Keratinocyte (primary cell): ENCODE measurements at regions not wholly inside any gene's neighbourhood (a gene's known extent, or its start where the extent isn't known, plus 50 kb on each side); places are given as distances from the start of the nearest gene placed in this dataset.

Source experiments
- DNase-seq: peaks from one replicate; pipeline ENCODE4 v3.0.0-alpha.2; 2011; ENCODE audit warnings: low read depth, missing footprints, low spot score
- FAIRE-seq: peaks from 2 replicates; lab custom pipeline; 2011; peaks lifted over from hg19 to GRCh38; lab: Jason Lieb, UNC
- H2AFZ ChIP-seq: 2 replicates; pipeline ENCODE4 v1.6.0; 2012; ENCODE audit warnings: low read length, control low read depth, inconsistent platforms; ENCODE audit not compliant: control insufficient read depth
- H3K27ac ChIP-seq: 2 replicates; pipeline ENCODE4 v1.5.1; 2011; ENCODE audit warnings: low read length; ENCODE audit not compliant: control insufficient read depth, insufficient read depth
- H3K27me3 ChIP-seq: 3 replicates; pipeline ENCODE4 v1.6.0; 2011; ENCODE audit warnings: low read length; ENCODE audit not compliant: control insufficient read depth, insufficient read depth; ENCODE audit errors: extremely low read depth
- H3K36me3 ChIP-seq, 2 experiments: 2 replicates in 1 of 2; 3 replicates in 1 of 2; pipeline ENCODE4 v1.5.1; 2011; ENCODE audit warnings: low read length in 2 of 2, mild to moderate bottlenecking in 1 of 2; ENCODE audit not compliant: control insufficient read depth in 2 of 2, insufficient read depth in 2 of 2; ENCODE audit errors: extremely low read depth in 1 of 2
- H3K4me1 ChIP-seq: 3 replicates; pipeline ENCODE4 v1.5.1; 2011; ENCODE audit warnings: low read length; ENCODE audit not compliant: control insufficient read depth, insufficient read depth; ENCODE audit errors: extremely low read depth
- H3K4me2 ChIP-seq: 3 replicates; pipeline ENCODE4 v1.6.0; 2011; ENCODE audit warnings: low read depth, low read length; ENCODE audit not compliant: control insufficient read depth, insufficient read depth; ENCODE audit errors: extremely low read depth
- H3K4me3 ChIP-seq, 3 experiments: fragments of 200-600 bp in 1 of 3; sonication (generic) in 1 of 3; 2 replicates in 2 of 3; 3 replicates in 1 of 3; pipeline ENCODE4 v1.5.1; 2011 to 2016; ENCODE audit warnings: low read length in 3 of 3, mild to moderate bottlenecking in 3 of 3, control low read depth in 2 of 3, inconsistent platforms in 1 of 3, low read depth in 1 of 3, mixed read lengths in 1 of 3, mixed run types in 1 of 3, moderate library complexity in 1 of 3; ENCODE audit not compliant: control insufficient read depth in 2 of 3, insufficient read depth in 2 of 3; ENCODE audit errors: extremely low read depth in 1 of 3
- H3K79me2 ChIP-seq: 2 replicates; pipeline ENCODE4 v1.6.0; 2012; ENCODE audit warnings: low read length; ENCODE audit not compliant: control insufficient read depth, insufficient read depth
- H3K9ac ChIP-seq: 3 replicates; pipeline ENCODE4 v1.6.0; 2011; ENCODE audit warnings: low read length; ENCODE audit not compliant: control insufficient read depth, insufficient read depth; ENCODE audit errors: extremely low read depth
- H3K9me1 ChIP-seq: 3 replicates; pipeline ENCODE4 v1.6.0; 2011; ENCODE audit warnings: low read length; ENCODE audit not compliant: control insufficient read depth, insufficient read depth; ENCODE audit errors: extremely low read depth
- H3K9me3 ChIP-seq: 2 replicates; pipeline ENCODE4 v1.5.1; 2012; ENCODE audit warnings: low read depth, low read length; ENCODE audit not compliant: control insufficient read depth
- H4K20me1 ChIP-seq: 3 replicates; pipeline ENCODE4 v1.6.0; 2011; ENCODE audit warnings: low read length; ENCODE audit not compliant: control insufficient read depth, insufficient read depth; ENCODE audit errors: extremely low read depth
- CTCF ChIP-seq, 3 experiments: IDR thresholded peaks in 1 of 3; conservative IDR thresholded peaks in 1 of 3; optimal IDR thresholded peaks in 1 of 3; 2 replicates in 2 of 3; 3 replicates in 1 of 3; pipeline versions ENCODE3 to v1.5.1; 2011; ENCODE audit warnings: low read length in 3 of 3, mild to moderate bottlenecking in 3 of 3, moderate library complexity in 2 of 3, control low read depth in 1 of 3, inconsistent platforms in 1 of 3; ENCODE audit not compliant: insufficient read depth in 2 of 3; ENCODE audit errors: extremely low read depth in 1 of 3
- EZH2 ChIP-seq: IDR thresholded peaks from one replicate; pipeline ENCODE4 v1.6.1; 2012; ENCODE audit warnings: inconsistent platforms, mild to moderate bottlenecking, low read length, moderate library complexity
- dilution Hi-C: fragments of 300-500 bp; cut with MboI; formaldehyde crosslinking; loops from one replicate; pipeline ENCODE4 v1.7.0; 2020; ENCODE audit warnings: low sequenced_read_pairs; ENCODE audit not compliant: extremely low pct_ligation_motif_present

GRCh38 chr17:73705594-73705993 is 61.3 kb upstream of the SDK2 start:
- no peaks in the 10 kb centered on the region for H3K9me1 ChIP-seq
- H3K27me3 ChIP-seq = peaks cover 7% of the 10 kb centered on the region
- H3K36me3 ChIP-seq = no peaks in the 10 kb centered on the region
- dilution Hi-C loops = no loop called here
- H3K4me2 ChIP-seq = no peak overlapping the region
- no peak overlapping the region for H3K27ac ChIP-seq
- H2AFZ ChIP-seq = no peak overlapping the region
- FAIRE-seq = peak; percentile 9
- TF ChIP-seq CTCF (optimal IDR thresholded peaks at IDR 0.05 in 1 of 3, IDR thresholded peaks at IDR 0.05 in 1 of 3, conservative IDR thresholded peaks at IDR 0.05 in 1 of 3; ENCODE audit: extremely low read depth in 1 of 3, insufficient read depth in 2 of 3, low read length in 3 of 3) (no peak), EZH2 (no peak)
- no peaks in the 10 kb centered on the region for H4K20me1 ChIP-seq
- no peak overlapping the region for H3K4me3 ChIP-seq
- no peak for DNase-seq
- H3K79me2 ChIP-seq = no peaks in the 10 kb centered on the region
- no peak overlapping the region for H3K9ac ChIP-seq
- no peaks in the 10 kb centered on the region for H3K4me1 ChIP-seq
- no peaks in the 10 kb centered on the region for H3K9me3 ChIP-seq

GRCh38 chr17:73706428-73706827 is 62.2 kb upstream of the SDK2 start:
- FAIRE-seq = no peak

More at GRCh38 chr17:73706428-73706827, 62.2 kb upstream of the SDK2 start:
- Histone ChIP-seq H3K9me1 (no peaks in the 10 kb centered on the region), H3K27me3 (peaks cover 7% of the 10 kb centered on the region), H3K4me1 (no peaks in the 10 kb centered on the region), H3K4me3 (no peak overlapping the region), H3K9ac (no peak overlapping the region), H3K36me3 (no peaks in the 10 kb centered on the region), H2AFZ (no peak overlapping the region), H3K4me2 (no peak overlapping the region), H3K27ac (no peak overlapping the region), H4K20me1 (no peaks in the 10 kb centered on the region), H3K9me3 (no peaks in the 10 kb centered on the region), H3K79me2 (no peaks in the 10 kb centered on the region)
- TF ChIP-seq EZH2 (no peak), CTCF (optimal IDR thresholded peaks at IDR 0.05 in 1 of 3, IDR thresholded peaks at IDR 0.05 in 1 of 3, conservative IDR thresholded peaks at IDR 0.05 in 1 of 3; ENCODE audit: extremely low read depth in 1 of 3, insufficient read depth in 2 of 3, low read length in 3 of 3) (no peak)
- no peak for DNase-seq
- dilution Hi-C loops = no loop called here
